Endothelial cell (in vitro differentiated cells): ENCODE measurements at regions not wholly inside any gene's neighbourhood (a gene's known extent, or its start where the extent isn't known, plus 50 kb on each side); places are given as distances from the start of the nearest gene placed in this dataset.

Experiments
- DNase-seq: peaks from one replicate; pipeline ENCODE4 v3.0.0; 2021; ENCODE audit warnings: low spot score
- H3K27ac Mint-ChIP-seq: one replicate; pipeline ENCODE4 v1.8.0; 2021; ENCODE audit warnings: mixed read lengths, inconsistent platforms; ENCODE audit not compliant: unreplicated experiment
- H3K27me3 Mint-ChIP-seq: one replicate; pipeline ENCODE4 v1.8.0; 2021; ENCODE audit warnings: mild to moderate bottlenecking, moderate library complexity, mixed read lengths, inconsistent platforms; ENCODE audit not compliant: unreplicated experiment
- H3K36me3 Mint-ChIP-seq: one replicate; pipeline ENCODE4 v1.8.0; 2021; ENCODE audit warnings: mild to moderate bottlenecking, low read depth, mixed read lengths, inconsistent platforms; ENCODE audit not compliant: unreplicated experiment
- H3K4me1 Mint-ChIP-seq: one replicate; pipeline ENCODE4 v1.8.0; 2021; ENCODE audit warnings: mild to moderate bottlenecking, mixed read lengths, inconsistent platforms; ENCODE audit not compliant: unreplicated experiment
- H3K4me3 Mint-ChIP-seq: one replicate; pipeline ENCODE4 v1.8.0; 2021; ENCODE audit warnings: mild to moderate bottlenecking, mixed read lengths, inconsistent platforms; ENCODE audit not compliant: unreplicated experiment
- H3K9me3 Mint-ChIP-seq: one replicate; pipeline ENCODE4 v1.8.0; 2021; ENCODE audit warnings: mixed read lengths, inconsistent platforms; ENCODE audit not compliant: unreplicated experiment
- TF ChIP-seq, protein P1 (sequence below): fragments of 200-600 bp; sonication (generic); IDR thresholded peaks from one replicate; pipeline ENCODE4 v1.5.0; 2021; ENCODE audit warnings: antibody characterized with exemption; ENCODE audit not compliant: unreplicated experiment

DNA sequence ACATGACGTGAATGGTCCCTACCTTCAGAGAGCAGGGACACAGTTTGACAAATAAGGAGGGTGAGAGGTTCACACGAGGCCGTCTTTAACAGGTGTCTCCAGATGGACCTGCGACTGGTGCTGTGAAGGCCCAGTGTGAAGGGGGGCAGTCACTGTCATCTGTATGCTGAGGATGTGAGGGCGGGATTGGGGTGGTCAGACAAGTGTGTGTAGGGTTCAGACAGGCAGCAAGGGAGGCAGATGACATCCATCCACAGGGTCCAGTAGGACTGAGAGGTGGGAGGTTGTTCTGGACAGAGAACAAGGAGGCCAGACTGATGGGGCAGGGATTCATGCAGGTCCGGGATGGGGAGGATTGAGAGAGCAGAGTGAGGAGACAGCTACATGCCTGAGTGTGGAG lies 232.6 kb upstream of the GPR26 start:
- TF ChIP-seq, protein P1, sequence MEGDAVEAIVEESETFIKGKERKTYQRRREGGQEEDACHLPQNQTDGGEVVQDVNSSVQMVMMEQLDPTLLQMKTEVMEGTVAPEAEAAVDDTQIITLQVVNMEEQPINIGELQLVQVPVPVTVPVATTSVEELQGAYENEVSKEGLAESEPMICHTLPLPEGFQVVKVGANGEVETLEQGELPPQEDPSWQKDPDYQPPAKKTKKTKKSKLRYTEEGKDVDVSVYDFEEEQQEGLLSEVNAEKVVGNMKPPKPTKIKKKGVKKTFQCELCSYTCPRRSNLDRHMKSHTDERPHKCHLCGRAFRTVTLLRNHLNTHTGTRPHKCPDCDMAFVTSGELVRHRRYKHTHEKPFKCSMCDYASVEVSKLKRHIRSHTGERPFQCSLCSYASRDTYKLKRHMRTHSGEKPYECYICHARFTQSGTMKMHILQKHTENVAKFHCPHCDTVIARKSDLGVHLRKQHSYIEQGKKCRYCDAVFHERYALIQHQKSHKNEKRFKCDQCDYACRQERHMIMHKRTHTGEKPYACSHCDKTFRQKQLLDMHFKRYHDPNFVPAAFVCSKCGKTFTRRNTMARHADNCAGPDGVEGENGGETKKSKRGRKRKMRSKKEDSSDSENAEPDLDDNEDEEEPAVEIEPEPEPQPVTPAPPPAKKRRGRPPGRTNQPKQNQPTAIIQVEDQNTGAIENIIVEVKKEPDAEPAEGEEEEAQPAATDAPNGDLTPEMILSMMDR, result no peak
- H3K27me3 Mint-ChIP-seq, result peaks cover 4% of the 10 kb centered on the region
- H3K4me1 Mint-ChIP-seq, result no peaks in the 10 kb centered on the region
- DNase-seq, result no peak
- no peaks in the 10 kb centered on the region for H3K9me3 Mint-ChIP-seq
- H3K4me3 Mint-ChIP-seq, result no peak overlapping the region
- H3K27ac Mint-ChIP-seq, result no peak overlapping the region
- H3K36me3 Mint-ChIP-seq, result no peaks in the 10 kb centered on the region

DNA sequence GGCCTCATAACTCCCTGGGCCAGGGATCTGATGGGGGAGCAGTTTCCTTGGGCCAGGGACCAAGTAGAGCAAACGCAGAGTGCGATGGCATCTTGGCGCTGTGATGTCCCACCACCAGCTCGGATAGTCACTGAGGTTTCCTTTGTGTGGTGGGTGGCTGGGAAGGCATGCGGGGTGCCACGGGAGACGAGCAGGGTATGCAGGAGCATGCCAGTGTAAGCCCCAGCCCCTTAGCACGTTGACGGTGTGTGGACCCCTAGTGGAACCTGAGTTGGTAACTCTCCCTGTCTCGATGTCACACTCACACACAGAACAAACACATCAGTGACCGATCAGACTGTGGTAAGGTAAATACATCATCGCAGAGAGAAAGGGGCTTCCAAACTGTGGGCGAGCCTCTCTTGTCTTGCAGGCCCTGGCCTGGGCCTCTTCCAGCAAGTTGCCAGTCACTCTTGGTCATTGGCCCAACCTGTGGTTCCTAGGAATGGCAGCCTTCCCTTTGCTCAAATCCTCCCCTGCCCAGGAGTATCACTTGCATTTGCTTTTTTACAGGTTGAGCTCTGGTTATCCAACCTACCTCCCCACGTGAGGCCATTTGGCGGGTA lies 231.6 kb upstream of the GPR26 start:
- Mint-ChIP-seq H3K4me3 (no peak overlapping the region), H3K27me3 (peaks cover 4% of the 10 kb centered on the region), H3K9me3 (no peaks in the 10 kb centered on the region), H3K36me3 (no peaks in the 10 kb centered on the region), H3K27ac (no peak overlapping the region), H3K4me1 (no peaks in the 10 kb centered on the region)
- TF ChIP-seq, protein P1, result no peak
- no peak for DNase-seq

DNA sequence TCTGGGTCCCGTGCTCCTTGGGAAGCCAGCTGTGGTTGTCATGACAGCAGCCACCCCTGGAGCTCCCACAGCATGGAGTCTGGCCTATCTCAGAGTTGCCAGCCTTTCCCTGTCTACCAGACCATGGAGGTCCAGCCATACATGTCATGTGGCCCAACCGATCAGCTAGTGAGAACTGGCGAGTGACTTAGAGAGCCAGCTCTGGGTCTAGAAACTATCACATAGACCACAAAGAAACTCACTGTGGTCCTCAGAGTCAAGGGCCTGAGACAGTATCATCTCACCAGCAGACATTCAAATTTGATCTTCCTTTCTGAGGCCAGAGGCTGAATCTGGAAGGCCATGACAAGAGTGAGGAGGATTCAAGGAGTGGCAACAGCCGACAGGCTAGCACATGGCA lies 223.3 kb upstream of the GPR26 start:
- H3K9me3 Mint-ChIP-seq, result no peaks in the 10 kb centered on the region
- H3K27me3 Mint-ChIP-seq, result peaks cover 6% of the 10 kb centered on the region
- no peaks in the 10 kb centered on the region for H3K36me3 Mint-ChIP-seq
- TF ChIP-seq, protein P1, result no peak
- DNase-seq, result no peak
- H3K4me3 Mint-ChIP-seq, result no peak overlapping the region
- peaks cover 20% of the 10 kb centered on the region for H3K4me1 Mint-ChIP-seq
- no peak overlapping the region for H3K27ac Mint-ChIP-seq

DNA sequence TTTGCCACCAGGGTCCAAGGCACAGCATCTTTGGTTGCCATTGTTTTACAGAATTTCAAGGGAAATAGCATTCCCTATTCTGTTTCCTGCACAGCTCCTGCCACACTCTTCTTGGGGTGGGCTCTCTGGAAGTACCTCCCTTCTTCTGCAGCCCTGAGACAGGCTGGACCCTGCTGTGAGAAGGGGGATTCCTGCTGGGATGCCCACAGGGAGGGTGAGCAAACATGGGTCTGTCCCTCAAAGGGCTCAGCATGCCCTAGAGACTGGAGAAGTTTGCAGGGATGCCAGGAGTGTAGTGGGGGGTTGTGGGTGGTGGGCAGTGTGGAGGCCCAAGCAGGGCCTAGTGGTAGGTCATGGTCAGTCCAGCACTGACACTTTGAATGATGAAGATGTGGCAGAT lies 222.2 kb upstream of the GPR26 start:
- Mint-ChIP-seq H3K36me3 (no peaks in the 10 kb centered on the region), H3K27me3 (peaks cover 6% of the 10 kb centered on the region), H3K4me1 (peaks cover 20% of the 10 kb centered on the region), H3K27ac (no peak overlapping the region), H3K4me3 (no peak overlapping the region), H3K9me3 (no peaks in the 10 kb centered on the region)
- TF ChIP-seq, protein P1, result no peak
- no peak for DNase-seq

DNA sequence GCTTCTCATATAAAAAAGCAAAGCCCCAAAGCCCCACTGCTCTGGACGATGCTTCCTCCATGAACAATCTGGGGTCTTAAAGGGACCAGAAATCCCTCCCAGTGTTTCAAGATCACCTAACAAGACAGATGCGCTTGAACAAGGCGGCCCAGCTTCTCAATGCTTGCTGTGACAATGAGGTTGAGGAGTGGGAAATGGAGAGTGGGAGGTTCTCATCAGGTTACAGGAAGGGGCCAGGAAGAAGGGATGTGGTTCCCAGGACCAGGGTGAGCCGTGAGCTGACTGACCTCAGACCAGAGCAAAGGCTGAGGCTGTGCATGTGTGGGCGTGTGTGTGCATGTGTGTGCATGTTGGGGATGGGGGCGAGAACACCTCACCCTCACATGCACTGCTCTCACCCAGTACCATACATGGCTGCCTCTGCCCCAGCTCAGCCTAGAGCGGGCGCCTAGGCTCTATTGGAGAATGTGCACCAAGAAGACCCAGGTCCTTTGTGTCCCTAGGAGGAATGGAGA lies 220.8 kb upstream of the GPR26 start:
- no peak overlapping the region for H3K27ac Mint-ChIP-seq
- no peak overlapping the region for H3K4me3 Mint-ChIP-seq

More for the DNA sequence above, 220.8 kb upstream of the GPR26 start:
- Mint-ChIP-seq H3K36me3 (no peaks in the 10 kb centered on the region), H3K9me3 (no peaks in the 10 kb centered on the region), H3K4me1 (peaks cover 20% of the 10 kb centered on the region), H3K27me3 (peaks cover 6% of the 10 kb centered on the region)
- TF ChIP-seq, protein P1, result no peak
- no peak for DNase-seq
